Tibial nerve (tissue), 3 donors: ENCODE measurements at regions not wholly inside any gene's neighbourhood (a gene's known extent, or its start where the extent isn't known, plus 50 kb on each side); places are given as distances from the start of the nearest gene placed in this dataset.

ENCODE experiments used
- POLR2A ChIP-seq, 2 donors: fragments of 450-650 bp; IDR thresholded peaks; one replicate each; pipeline ENCODE4 v1.6.1; 2017; ENCODE audit warnings: antibody characterized with exemption in 2 of 2, mild to moderate bottlenecking in 2 of 2, moderate library complexity in 2 of 2
- TF ChIP-seq, protein P1 (sequence below), 5 experiments: fragments of 200-600 bp in 3 of 5; fragments of 450-650 bp in 2 of 5; sonication (generic) in 3 of 5; IDR thresholded peaks; one replicate each; pipeline ENCODE4 v1.5.1; 2016 to 2019; ENCODE audit warnings: antibody characterized with exemption in 5 of 5, mild to moderate bottlenecking in 3 of 5, moderate library complexity in 2 of 5

DNA sequence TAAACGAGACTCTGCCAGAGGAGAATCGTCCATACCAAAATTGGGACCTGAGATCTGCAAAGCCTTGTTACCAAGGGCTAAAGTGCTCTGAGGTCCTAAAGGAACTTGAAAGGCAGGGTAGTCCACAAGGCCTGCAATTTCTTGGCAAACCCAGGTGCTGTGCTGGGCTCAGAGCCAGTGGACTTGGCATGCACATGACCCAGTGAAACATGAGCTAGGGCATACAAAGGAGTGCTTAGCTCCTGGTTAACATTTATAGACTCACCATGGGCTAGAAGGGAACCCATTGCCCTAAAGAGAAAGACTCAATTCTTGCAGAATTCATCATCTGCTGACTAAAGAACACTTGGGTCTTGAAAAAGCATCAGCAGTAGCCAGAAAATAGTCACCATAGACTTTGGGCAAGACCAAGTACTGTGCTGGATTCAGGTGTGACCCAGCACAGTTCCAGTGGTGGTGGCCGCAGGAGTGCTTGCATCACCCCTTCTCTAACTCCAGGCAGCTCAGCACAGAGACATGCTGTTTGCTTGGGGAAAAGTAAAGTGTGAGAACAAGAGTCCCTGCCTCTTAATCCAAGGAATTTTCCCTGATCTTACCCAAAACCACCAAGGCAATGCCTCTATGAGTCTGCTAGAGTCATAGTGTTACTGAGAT is 1069.4 kb upstream of the ADGRL2 start:
- TF ChIP-seq, protein P1, sequence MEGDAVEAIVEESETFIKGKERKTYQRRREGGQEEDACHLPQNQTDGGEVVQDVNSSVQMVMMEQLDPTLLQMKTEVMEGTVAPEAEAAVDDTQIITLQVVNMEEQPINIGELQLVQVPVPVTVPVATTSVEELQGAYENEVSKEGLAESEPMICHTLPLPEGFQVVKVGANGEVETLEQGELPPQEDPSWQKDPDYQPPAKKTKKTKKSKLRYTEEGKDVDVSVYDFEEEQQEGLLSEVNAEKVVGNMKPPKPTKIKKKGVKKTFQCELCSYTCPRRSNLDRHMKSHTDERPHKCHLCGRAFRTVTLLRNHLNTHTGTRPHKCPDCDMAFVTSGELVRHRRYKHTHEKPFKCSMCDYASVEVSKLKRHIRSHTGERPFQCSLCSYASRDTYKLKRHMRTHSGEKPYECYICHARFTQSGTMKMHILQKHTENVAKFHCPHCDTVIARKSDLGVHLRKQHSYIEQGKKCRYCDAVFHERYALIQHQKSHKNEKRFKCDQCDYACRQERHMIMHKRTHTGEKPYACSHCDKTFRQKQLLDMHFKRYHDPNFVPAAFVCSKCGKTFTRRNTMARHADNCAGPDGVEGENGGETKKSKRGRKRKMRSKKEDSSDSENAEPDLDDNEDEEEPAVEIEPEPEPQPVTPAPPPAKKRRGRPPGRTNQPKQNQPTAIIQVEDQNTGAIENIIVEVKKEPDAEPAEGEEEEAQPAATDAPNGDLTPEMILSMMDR (IDR thresholded peaks at IDR 0.05) = no peak
- TF ChIP-seq POLR2A (IDR thresholded peaks at IDR 0.05) = no peak
